Activated CD8-positive, alpha-beta memory T cell treated with anti-CD3 and anti-CD28 coated beads, Interleukin-2, amount 10 ng/mL, durations not matched to agents 7 days and 5 days (primary cell): ENCODE measurements at regions not wholly inside any gene's neighbourhood (a gene's known extent, or its start where the extent isn't known, plus 50 kb on each side); places are given as distances from the start of the nearest gene placed in this dataset.

Experiments
- ATAC-seq: fragments of 150-1000 bp; cut with Tn5 transposase; one replicate; pipeline ENCODE4 v1.10.0; 2021; ENCODE audit warnings: moderate library complexity
- CTCF ChIA-PET: fragments of 350-600 bp; sonication (Branson Sonifier 250); formaldehyde crosslinking; loops from one replicate; lab custom pipeline; 2021; ENCODE audit warnings: antibody characterized with exemption; lab: Charles Lee
- DNase-seq: peaks from one replicate; pipeline ENCODE4 v3.0.0-alpha.2; 2020
- H3K27ac Mint-ChIP-seq: one replicate; pipeline ENCODE4 v1.8.0; 2021; ENCODE audit warnings: mild to moderate bottlenecking, mixed read lengths
- H3K27me3 Mint-ChIP-seq: one replicate; pipeline ENCODE4 v1.8.0; 2021; ENCODE audit warnings: mixed read lengths
- H3K36me3 Mint-ChIP-seq: one replicate; pipeline ENCODE4 v1.8.0; 2021; ENCODE audit warnings: mild to moderate bottlenecking, mixed read lengths
- H3K4me1 Mint-ChIP-seq: one replicate; pipeline ENCODE4 v1.8.0; 2021; ENCODE audit warnings: mixed read lengths
- H3K4me3 Mint-ChIP-seq: one replicate; pipeline ENCODE4 v1.8.0; 2021; ENCODE audit warnings: mild to moderate bottlenecking, moderate library complexity, mixed read lengths
- H3K9me3 Mint-ChIP-seq: one replicate; pipeline ENCODE4 v1.8.0; 2022; ENCODE audit warnings: low read depth, mixed read lengths

- DNase-seq (peak; percentile 50), ATAC-seq (peak; percentile 16)
- H3K9me3 Mint-ChIP-seq = peaks cover under 1% of the 10 kb centered on the region
- peaks cover 77% of the 10 kb centered on the region for H3K4me1 Mint-ChIP-seq
- no peaks in the 10 kb centered on the region for H3K27me3 Mint-ChIP-seq
- H3K36me3 Mint-ChIP-seq = peaks cover 4% of the 10 kb centered on the region
- CTCF ChIA-PET = interaction anchor here (1.0 to 2.5 kb wide), 6 partner anchors 14 to 292 kb away, joined by 3 to 9 read pairs (median 4); no protein-coding TSS in a partner anchor
- H3K4me3 Mint-ChIP-seq = peak overlapping the region; percentile 59
- H3K27ac Mint-ChIP-seq = peak overlapping the region; percentile 91
Observed at GRCh38 chr2:37585295-37585908, 86.0 kb downstream of the CDC42EP3 start.

GRCh38 chr2:37585982-37586621 is 85.3 kb downstream of the CDC42EP3 start:
- DNase-seq = peak; percentile 82
- CTCF ChIA-PET = interaction anchor here (1.0 to 2.5 kb wide), 7 partner anchors 14 to 291 kb away, joined by 3 to 9 read pairs (median 4); no protein-coding TSS in a partner anchor
- Mint-ChIP-seq H3K4me1 (peaks cover 80% of the 10 kb centered on the region), H3K36me3 (peaks cover 1% of the 10 kb centered on the region), H3K27me3 (no peaks in the 10 kb centered on the region), H3K9me3 (no peaks in the 10 kb centered on the region), H3K27ac (peak overlapping the region; percentile 91), H3K4me3 (peak overlapping the region; percentile 21)
- peak; percentile 84 for ATAC-seq

- Mint-ChIP-seq H3K27me3 (no peaks in the 10 kb centered on the region), H3K4me3 (peak overlapping the region; percentile 21), H3K9me3 (no peaks in the 10 kb centered on the region), H3K36me3 (peaks cover 1% of the 10 kb centered on the region), H3K4me1 (peaks cover 82% of the 10 kb centered on the region), H3K27ac (peak overlapping the region; percentile 91)
- DNase-seq = no peak
- CTCF ChIA-PET = interaction anchor here (0.7 to 2.1 kb wide), 5 partner anchors 29 to 291 kb away, joined by 3 to 7 read pairs (median 4); no protein-coding TSS in a partner anchor
- ATAC-seq = no peak
Observed at GRCh38 chr2:37586663-37587317, 84.7 kb downstream of the CDC42EP3 start.

GRCh38 chr2:37587817-37588216 is 83.6 kb downstream of the CDC42EP3 start:
- H3K27ac Mint-ChIP-seq = no peak overlapping the region
- DNase-seq = no peak
- peaks cover 1% of the 10 kb centered on the region for H3K36me3 Mint-ChIP-seq
- H3K9me3 Mint-ChIP-seq = no peaks in the 10 kb centered on the region
- peaks cover 76% of the 10 kb centered on the region for H3K4me1 Mint-ChIP-seq
- ATAC-seq = no peak
- no peak overlapping the region for H3K4me3 Mint-ChIP-seq
- H3K27me3 Mint-ChIP-seq = no peaks in the 10 kb centered on the region
- CTCF ChIA-PET = interaction anchor here (0.7 to 1.9 kb wide), 5 partner anchors 11 to 61 kb away, joined by 3 to 5 read pairs (median 3); no protein-coding TSS in a partner anchor

GRCh38 chr2:37588316-37588777 is 83.1 kb downstream of the CDC42EP3 start:
- H3K4me1 Mint-ChIP-seq = peaks cover 71% of the 10 kb centered on the region
- H3K9me3 Mint-ChIP-seq = no peaks in the 10 kb centered on the region
- no peaks in the 10 kb centered on the region for H3K27me3 Mint-ChIP-seq
- H3K36me3 Mint-ChIP-seq = peaks cover 3% of the 10 kb centered on the region
- no peak overlapping the region for H3K4me3 Mint-ChIP-seq
- H3K27ac Mint-ChIP-seq = peak overlapping the region; percentile 49
- CTCF ChIA-PET = interaction anchor here (0.7 to 1.9 kb wide), 7 partner anchors 11 to 173 kb away, joined by 3 to 7 read pairs (median 3); no protein-coding TSS in a partner anchor
- DNase-seq (no peak), ATAC-seq (no peak)

GRCh38 chr2:37589298-37589697 is 82.1 kb downstream of the CDC42EP3 start:
- peaks cover 63% of the 10 kb centered on the region for H3K4me1 Mint-ChIP-seq
- H3K36me3 Mint-ChIP-seq = peaks cover 4% of the 10 kb centered on the region
- DNase-seq (no peak), ATAC-seq (peak; percentile 20)
- H3K27me3 Mint-ChIP-seq = no peaks in the 10 kb centered on the region
- H3K4me3 Mint-ChIP-seq = no peak overlapping the region
- CTCF ChIA-PET = interaction anchor here (1.2 to 1.5 kb wide), 3 partner anchors 10 to 174 kb away, joined by 3 to 7 read pairs (median 4); no protein-coding TSS in a partner anchor
- H3K27ac Mint-ChIP-seq = peak overlapping the region; percentile 45
- no peaks in the 10 kb centered on the region for H3K9me3 Mint-ChIP-seq

- CTCF ChIA-PET = interaction anchor here (1.0 to 1.5 kb wide), 3 partner anchors 10 to 58 kb away, joined by 3 to 7 read pairs (median 4); no protein-coding TSS in a partner anchor
- H3K4me3 Mint-ChIP-seq = no peak overlapping the region
- no peak overlapping the region for H3K27ac Mint-ChIP-seq
- ATAC-seq = no peak
- peaks cover 55% of the 10 kb centered on the region for H3K4me1 Mint-ChIP-seq
- H3K36me3 Mint-ChIP-seq = peaks cover 7% of the 10 kb centered on the region
- no peaks in the 10 kb centered on the region for H3K9me3 Mint-ChIP-seq
- no peaks in the 10 kb centered on the region for H3K27me3 Mint-ChIP-seq
- DNase-seq = no peak
Observed at GRCh38 chr2:37590119-37590571, 81.3 kb downstream of the CDC42EP3 start.
